Mononuclear cell (primary cell): ENCODE measurements at regions not wholly inside any gene's neighbourhood (a gene's known extent, or its start where the extent isn't known, plus 50 kb on each side); places are given as distances from the start of the nearest gene placed in this dataset.
"Not testable (repeated sequence)": the region's sequence is repeated elsewhere in the genome, so short reads cannot be mapped to it uniquely, and the experiment has no call there.

Experiments used
- H3K27me3 ChIP-seq: 2 replicates; pipeline ENCODE4 v1.6.0; 2011; ENCODE audit warnings: low read length, control low read depth; ENCODE audit not compliant: insufficient read depth
- H3K4me1 ChIP-seq: 2 replicates; pipeline ENCODE4 v1.5.1; 2011; ENCODE audit warnings: mild to moderate bottlenecking, low read length, control low read depth; ENCODE audit not compliant: insufficient read depth
- H3K4me3 ChIP-seq: 2 replicates; pipeline ENCODE4 v1.5.1; 2011; ENCODE audit warnings: mild to moderate bottlenecking, low read length, moderate library complexity
- H3K9me3 ChIP-seq: 2 replicates; pipeline ENCODE4 v1.5.1; 2011; ENCODE audit warnings: low read depth, mild to moderate bottlenecking, control low read depth, low read length

GRCh38 chr10:121325490-121326231, 272.6 kb downstream of the FGFR2 start:
- no peaks in the 10 kb centered on the region for H3K9me3 ChIP-seq
- H3K4me3 ChIP-seq: no peak overlapping the region
- no peaks in the 10 kb centered on the region for H3K4me1 ChIP-seq
- H3K27me3 ChIP-seq: no peaks in the 10 kb centered on the region

GRCh38 chr10:121326905-121327304, 271.3 kb downstream of the FGFR2 start:
- no peaks in the 10 kb centered on the region for H3K4me1 ChIP-seq
- no peaks in the 10 kb centered on the region for H3K27me3 ChIP-seq
- no peak overlapping the region for H3K4me3 ChIP-seq
- H3K9me3 ChIP-seq: no peaks in the 10 kb centered on the region

GRCh38 chr10:121327727-121328126, 270.5 kb downstream of the FGFR2 start:
- Histone ChIP-seq H3K9me3 (no peaks in the 10 kb centered on the region), H3K27me3 (no peaks in the 10 kb centered on the region), H3K4me1 (no peaks in the 10 kb centered on the region), H3K4me3 (no peak overlapping the region)

- H3K4me1 ChIP-seq, H3K27me3 ChIP-seq: not testable (repeated sequence)
Observed at GRCh38 chr10:121329631-121330030, 268.6 kb downstream of the FGFR2 start.

GRCh38 chr10:121330563-121330962, 267.7 kb downstream of the FGFR2 start:
- Histone ChIP-seq H3K9me3 (no peaks in the 10 kb centered on the region), H3K4me3 (no peak overlapping the region), H3K27me3 (no peaks in the 10 kb centered on the region), H3K4me1 (no peaks in the 10 kb centered on the region)

More at GRCh38 chr10:121329631-121330030, 268.6 kb downstream of the FGFR2 start:
- not testable (repeated sequence) for H3K4me3 ChIP-seq, H3K9me3 ChIP-seq

GRCh38 chr10:121332353-121332752, 265.9 kb downstream of the FGFR2 start:
- H3K4me3 ChIP-seq: no peak overlapping the region
- H3K9me3 ChIP-seq: no peaks in the 10 kb centered on the region
- no peaks in the 10 kb centered on the region for H3K27me3 ChIP-seq
- H3K4me1 ChIP-seq: no peaks in the 10 kb centered on the region

GRCh38 chr10:121332829-121333765, 265.1 kb downstream of the FGFR2 start:
- Histone ChIP-seq H3K4me3 (no peak overlapping the region), H3K27me3 (no peaks in the 10 kb centered on the region), H3K4me1 (no peaks in the 10 kb centered on the region), H3K9me3 (no peaks in the 10 kb centered on the region)

- Histone ChIP-seq H3K9me3 (no peaks in the 10 kb centered on the region), H3K4me1 (no peaks in the 10 kb centered on the region), H3K4me3 (no peak overlapping the region), H3K27me3 (no peaks in the 10 kb centered on the region)
Observed at GRCh38 chr10:121335386-121335925, 262.8 kb downstream of the FGFR2 start.

- H3K27me3 ChIP-seq: no peaks in the 10 kb centered on the region
- no peaks in the 10 kb centered on the region for H3K4me1 ChIP-seq
- H3K4me3 ChIP-seq: no peak overlapping the region
- no peaks in the 10 kb centered on the region for H3K9me3 ChIP-seq
Observed at GRCh38 chr10:121337427-121337826, 260.8 kb downstream of the FGFR2 start.

GRCh38 chr10:121338206-121338980, 259.9 kb downstream of the FGFR2 start:
- H3K9me3 ChIP-seq: no peaks in the 10 kb centered on the region
- H3K4me1 ChIP-seq: no peaks in the 10 kb centered on the region
- no peaks in the 10 kb centered on the region for H3K27me3 ChIP-seq
- H3K4me3 ChIP-seq: no peak overlapping the region

- Histone ChIP-seq H3K4me3 (no peak overlapping the region), H3K4me1 (no peaks in the 10 kb centered on the region), H3K27me3 (no peaks in the 10 kb centered on the region), H3K9me3 (no peaks in the 10 kb centered on the region)
Observed at GRCh38 chr10:121339114-121339513, 259.1 kb downstream of the FGFR2 start.

- Histone ChIP-seq H3K4me1 (no peaks in the 10 kb centered on the region), H3K27me3 (no peaks in the 10 kb centered on the region), H3K9me3 (no peaks in the 10 kb centered on the region), H3K4me3 (no peak overlapping the region)
Observed at GRCh38 chr10:121340271-121340831, 257.9 kb downstream of the FGFR2 start.

GRCh38 chr10:121351540-121351939, 246.7 kb downstream of the FGFR2 start:
- Histone ChIP-seq H3K9me3 (no peaks in the 10 kb centered on the region), H3K4me1 (no peaks in the 10 kb centered on the region), H3K27me3 (no peaks in the 10 kb centered on the region), H3K4me3 (no peak overlapping the region)

- no peak overlapping the region for H3K4me3 ChIP-seq
- H3K4me1 ChIP-seq: no peaks in the 10 kb centered on the region
- H3K9me3 ChIP-seq: no peaks in the 10 kb centered on the region
- no peaks in the 10 kb centered on the region for H3K27me3 ChIP-seq
Observed at GRCh38 chr10:121352231-121352855, 245.9 kb downstream of the FGFR2 start.
